ENCODE measurements at regions not wholly inside any gene's neighbourhood (a gene's known extent, or its start where the extent isn't known, plus 50 kb on each side); places are given as distances from the start of the nearest gene placed in this dataset.

GRCh38 chr10:33655921-33656320 is 321.5 kb upstream of the NRP1 start:
- TF ChIP-seq POLR2AphosphoS5 (IDR thresholded peaks at IDR 0.05; ENCODE audit: low read depth, low read length) (no peak), CEBPB (IDR thresholded peaks at IDR 0.05; ENCODE audit: low read depth, low read length) (no peak), EGR1 (IDR thresholded peaks at IDR 0.05; ENCODE audit: borderline replicate concordance, low read depth, low read length) (no peak), SUZ12 (IDR thresholded peaks at IDR 0.05; ENCODE audit: low read length) (no peak), KDM1A (IDR thresholded peaks at IDR 0.05; ENCODE audit: borderline replicate concordance, low read length) (no peak), CTCF (IDR thresholded peaks at IDR 0.05; ENCODE audit: control extremely low read depth in 1 of 3, insufficient read depth in 1 of 3, low read depth in 1 of 3, low read length in 3 of 3) (no peak), E2F6 (IDR thresholded peaks at IDR 0.05) (no peak), ATF2 (IDR thresholded peaks at IDR 0.05; ENCODE audit: low read length) (no peak)

All from H1 (cell line).